ENCODE measurements at regions not wholly inside any gene's neighbourhood (a gene's known extent, or its start where the extent isn't known, plus 50 kb on each side); places are given as distances from the start of the nearest gene placed in this dataset.
A peak's percentile ranks its signal among the peaks of the same experiment; 100 is the strongest.

- no peaks in the 10 kb centered on the region for H3K9me3 ChIP-seq (ENCODE audit: control insufficient read depth, insufficient read depth, low read length)
- no peak overlapping the region for H3K4me3 ChIP-seq (ENCODE audit: low read depth, low read length)
- no peak overlapping the region for H3K27ac ChIP-seq (ENCODE audit: low read depth, low read length)
- no peaks in the 10 kb centered on the region for H3K4me1 ChIP-seq (ENCODE audit: control insufficient read depth, insufficient read depth, low read length)
- no peaks in the 10 kb centered on the region for H3K36me3 ChIP-seq (ENCODE audit: control insufficient read depth, insufficient read depth, low read length)
- no peak for DNase-seq (ENCODE audit: low read depth in 4 of 6, low spot score in 6 of 6)
- no peaks in the 10 kb centered on the region for H3K27me3 ChIP-seq (ENCODE audit: control insufficient read depth, insufficient read depth, low read length)
- 100% methylated on average over 2 of the region's 5 CpGs for WGBS (ENCODE audit: insufficient coverage)
Measured at GRCh38 chr14:82510007-82510406, 976.4 kb upstream of the SEL1L start.

- no peak overlapping the region for H3K4me3 ChIP-seq (ENCODE audit: low read depth, low read length)
- no peaks in the 10 kb centered on the region for H3K36me3 ChIP-seq (ENCODE audit: control insufficient read depth, insufficient read depth, low read length)
- no peaks in the 10 kb centered on the region for H3K27me3 ChIP-seq (ENCODE audit: control insufficient read depth, insufficient read depth, low read length)
- no peaks in the 10 kb centered on the region for H3K9me3 ChIP-seq (ENCODE audit: control insufficient read depth, insufficient read depth, low read length)
- H3K27ac ChIP-seq (ENCODE audit: low read depth, low read length): no peak overlapping the region
- 90% methylated on average over 1 of the region's 1 CpG for WGBS (ENCODE audit: insufficient coverage)
- DNase-seq (ENCODE audit: low read depth in 4 of 6, low spot score in 6 of 6): no peak
- no peaks in the 10 kb centered on the region for H3K4me1 ChIP-seq (ENCODE audit: control insufficient read depth, insufficient read depth, low read length)
Measured at GRCh38 chr14:82511399-82511798, 977.7 kb upstream of the SEL1L start.

- H3K36me3 ChIP-seq (ENCODE audit: control insufficient read depth, insufficient read depth, low read length): no peaks in the 10 kb centered on the region
- no CpG with 5 or more reads among the region's 1 CpG for whole genome bisulfite sequencing (ENCODE audit: insufficient coverage)
Measured at GRCh38 chr14:82520765-82521164, 987.1 kb upstream of the SEL1L start.

GRCh38 chr14:82521191-82521590, 987.5 kb upstream of the SEL1L start:
- Histone ChIP-seq H3K4me1 (ENCODE audit: control insufficient read depth, insufficient read depth, low read length) (no peaks in the 10 kb centered on the region), H3K9me3 (ENCODE audit: control insufficient read depth, insufficient read depth, low read length) (no peaks in the 10 kb centered on the region), H3K27ac (ENCODE audit: low read depth, low read length) (no peak overlapping the region), H3K4me3 (ENCODE audit: low read depth, low read length) (no peak overlapping the region), H3K36me3 (ENCODE audit: control insufficient read depth, insufficient read depth, low read length) (no peaks in the 10 kb centered on the region), H3K27me3 (ENCODE audit: control insufficient read depth, insufficient read depth, low read length) (no peaks in the 10 kb centered on the region)
- DNase-seq (ENCODE audit: low read depth in 4 of 6, low spot score in 6 of 6): peak in 1 of 6 donors; percentile 68

More at GRCh38 chr14:82520765-82521164, 987.1 kb upstream of the SEL1L start:
- no peaks in the 10 kb centered on the region for H3K27me3 ChIP-seq (ENCODE audit: control insufficient read depth, insufficient read depth, low read length)
- no peaks in the 10 kb centered on the region for H3K4me1 ChIP-seq (ENCODE audit: control insufficient read depth, insufficient read depth, low read length)
- no peak overlapping the region for H3K4me3 ChIP-seq (ENCODE audit: low read depth, low read length)
- H3K9me3 ChIP-seq (ENCODE audit: control insufficient read depth, insufficient read depth, low read length): no peaks in the 10 kb centered on the region
- peak in 2 of 6 donors; percentile 2 to 28 for DNase-seq (ENCODE audit: low read depth in 4 of 6, low spot score in 6 of 6)
- H3K27ac ChIP-seq (ENCODE audit: low read depth, low read length): no peak overlapping the region

GRCh38 chr14:82528016-82528415, 994.4 kb upstream of the SEL1L start:
- WGBS (ENCODE audit: insufficient coverage): no CpG with 5 or more reads among the region's 1 CpG
- no peak overlapping the region for H3K4me3 ChIP-seq (ENCODE audit: low read depth, low read length)
- no peaks in the 10 kb centered on the region for H3K36me3 ChIP-seq (ENCODE audit: control insufficient read depth, insufficient read depth, low read length)
- no peak overlapping the region for H3K27ac ChIP-seq (ENCODE audit: low read depth, low read length)
- no peaks in the 10 kb centered on the region for H3K27me3 ChIP-seq (ENCODE audit: control insufficient read depth, insufficient read depth, low read length)
- H3K9me3 ChIP-seq (ENCODE audit: control insufficient read depth, insufficient read depth, low read length): no peaks in the 10 kb centered on the region
- peak in 1 of 6 donors; percentile 46 for DNase-seq (ENCODE audit: low read depth in 4 of 6, low spot score in 6 of 6)
- H3K4me1 ChIP-seq (ENCODE audit: control insufficient read depth, insufficient read depth, low read length): no peaks in the 10 kb centered on the region

GRCh38 chr14:82533351-82533750, 999.7 kb upstream of the SEL1L start:
- no peak overlapping the region for H3K27ac ChIP-seq (ENCODE audit: low read depth, low read length)

GRCh38 chr14:82536566-82536965, 1002.9 kb upstream of the SEL1L start:
- no peaks in the 10 kb centered on the region for H3K36me3 ChIP-seq (ENCODE audit: control insufficient read depth, insufficient read depth, low read length)
- H3K9me3 ChIP-seq (ENCODE audit: control insufficient read depth, insufficient read depth, low read length): no peaks in the 10 kb centered on the region
- H3K27me3 ChIP-seq (ENCODE audit: control insufficient read depth, insufficient read depth, low read length): no peaks in the 10 kb centered on the region
- no peaks in the 10 kb centered on the region for H3K4me1 ChIP-seq (ENCODE audit: control insufficient read depth, insufficient read depth, low read length)
- H3K27ac ChIP-seq (ENCODE audit: low read depth, low read length): no peak overlapping the region
- no peak for DNase-seq (ENCODE audit: low read depth in 4 of 6, low spot score in 6 of 6)
- no peak overlapping the region for H3K4me3 ChIP-seq (ENCODE audit: low read depth, low read length)
- no CpG with 5 or more reads among the region's 2 CpGs for WGBS (ENCODE audit: insufficient coverage)

More at GRCh38 chr14:82533351-82533750, 999.7 kb upstream of the SEL1L start:
- Histone ChIP-seq H3K9me3 (ENCODE audit: control insufficient read depth, insufficient read depth, low read length) (no peaks in the 10 kb centered on the region), H3K36me3 (ENCODE audit: control insufficient read depth, insufficient read depth, low read length) (no peaks in the 10 kb centered on the region), H3K4me1 (ENCODE audit: control insufficient read depth, insufficient read depth, low read length) (no peaks in the 10 kb centered on the region), H3K27me3 (ENCODE audit: control insufficient read depth, insufficient read depth, low read length) (no peaks in the 10 kb centered on the region), H3K4me3 (ENCODE audit: low read depth, low read length) (no peak overlapping the region)
- WGBS (ENCODE audit: insufficient coverage): 100% methylated on average over 2 of the region's 2 CpGs
- DNase-seq (ENCODE audit: low read depth in 4 of 6, low spot score in 6 of 6): no peak

- no CpG with 5 or more reads among the region's 3 CpGs for WGBS (ENCODE audit: insufficient coverage)
- no peaks in the 10 kb centered on the region for H3K36me3 ChIP-seq (ENCODE audit: control insufficient read depth, insufficient read depth, low read length)
- H3K4me3 ChIP-seq (ENCODE audit: low read depth, low read length): no peak overlapping the region
- H3K27me3 ChIP-seq (ENCODE audit: control insufficient read depth, insufficient read depth, low read length): no peaks in the 10 kb centered on the region
- no peak for DNase-seq (ENCODE audit: low read depth in 4 of 6, low spot score in 6 of 6)
- H3K27ac ChIP-seq (ENCODE audit: low read depth, low read length): no peak overlapping the region
- no peaks in the 10 kb centered on the region for H3K4me1 ChIP-seq (ENCODE audit: control insufficient read depth, insufficient read depth, low read length)
- H3K9me3 ChIP-seq (ENCODE audit: control insufficient read depth, insufficient read depth, low read length): no peaks in the 10 kb centered on the region
Measured at GRCh38 chr14:82537831-82538230, 1004.2 kb upstream of the SEL1L start.

- H3K9me3 ChIP-seq (ENCODE audit: control insufficient read depth, insufficient read depth, low read length): no peaks in the 10 kb centered on the region
- no peaks in the 10 kb centered on the region for H3K36me3 ChIP-seq (ENCODE audit: control insufficient read depth, insufficient read depth, low read length)
- H3K4me1 ChIP-seq (ENCODE audit: control insufficient read depth, insufficient read depth, low read length): no peaks in the 10 kb centered on the region
- no peak overlapping the region for H3K27ac ChIP-seq (ENCODE audit: low read depth, low read length)
- no CpG with 5 or more reads among the region's 2 CpGs for WGBS (ENCODE audit: insufficient coverage)
- no peak overlapping the region for H3K4me3 ChIP-seq (ENCODE audit: low read depth, low read length)
- no peaks in the 10 kb centered on the region for H3K27me3 ChIP-seq (ENCODE audit: control insufficient read depth, insufficient read depth, low read length)
- DNase-seq (ENCODE audit: low read depth in 4 of 6, low spot score in 6 of 6): no peak
Measured at GRCh38 chr14:82546401-82546800, 1012.7 kb upstream of the SEL1L start.

GRCh38 chr14:82549306-82549990, 1015.8 kb upstream of the SEL1L start:
- H3K36me3 ChIP-seq (ENCODE audit: control insufficient read depth, insufficient read depth, low read length): no peaks in the 10 kb centered on the region
- H3K27me3 ChIP-seq (ENCODE audit: control insufficient read depth, insufficient read depth, low read length): no peaks in the 10 kb centered on the region
- no peak overlapping the region for H3K27ac ChIP-seq (ENCODE audit: low read depth, low read length)
- H3K9me3 ChIP-seq (ENCODE audit: control insufficient read depth, insufficient read depth, low read length): no peaks in the 10 kb centered on the region
- peak in 1 of 6 donors; percentile 24 for DNase-seq (ENCODE audit: low read depth in 4 of 6, low spot score in 6 of 6)
- no peaks in the 10 kb centered on the region for H3K4me1 ChIP-seq (ENCODE audit: control insufficient read depth, insufficient read depth, low read length)
- 57% methylated on average over 1 of the region's 9 CpGs for WGBS (ENCODE audit: insufficient coverage)
- H3K4me3 ChIP-seq (ENCODE audit: low read depth, low read length): no peak overlapping the region
